Activated CD4-positive, alpha-beta T cell treated with anti-CD3 and anti-CD28 coated beads, Interleukin-2, amount 50 U/mL, for 24 hours (primary cell): ENCODE measurements at regions not wholly inside any gene's neighbourhood (a gene's known extent, or its start where the extent isn't known, plus 50 kb on each side); places are given as distances from the start of the nearest gene placed in this dataset.

Source experiments
- DNase-seq, 2 donors: peaks; one replicate each; pipeline ENCODE4 v3.0.0-alpha.2; 2020; ENCODE audit warnings: low read depth in 1 of 2, low spot score in 1 of 2

DNA sequence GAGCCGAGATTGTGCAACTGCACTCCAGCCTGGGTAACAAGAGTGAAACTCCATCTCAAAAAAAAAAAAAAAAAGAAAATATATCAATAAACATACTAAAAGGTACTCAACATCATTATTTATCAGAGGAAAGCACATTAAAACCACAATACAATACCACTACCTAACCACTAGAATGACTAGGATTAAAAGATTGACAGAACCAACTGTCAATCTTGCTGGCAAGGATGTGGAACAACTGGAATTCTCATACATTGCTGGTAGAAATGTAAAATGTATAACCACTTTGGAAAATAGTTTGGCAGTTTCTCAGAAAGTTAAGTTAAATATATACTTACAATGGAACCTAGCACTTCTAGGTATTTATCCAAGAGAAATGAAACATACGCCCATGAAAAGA lies 88.6 kb downstream of the B3GNT2 start:
- no peak for DNase-seq

- DNase-seq: no peak
Observed at GRCh38 chr2:62283147-62283546, 87.2 kb downstream of the B3GNT2 start.

DNA sequence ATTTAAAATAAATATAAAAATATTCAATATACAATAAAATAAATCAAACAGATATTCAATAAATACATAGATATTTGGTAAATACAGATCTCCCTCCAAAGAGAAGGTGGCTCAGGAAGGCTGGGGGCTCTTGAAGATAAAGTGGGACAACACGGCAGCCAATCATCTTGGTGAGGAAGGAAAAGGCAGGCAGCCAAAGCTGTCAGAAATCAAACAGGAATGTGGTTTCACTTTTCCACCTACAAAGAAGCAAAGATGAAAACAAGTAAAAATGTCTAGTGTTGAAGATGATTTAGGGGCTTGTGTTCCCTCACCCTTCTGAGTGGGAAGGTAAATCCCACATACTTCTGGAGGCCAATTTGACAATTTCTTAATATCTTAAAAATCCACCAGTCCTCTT lies 85.7 kb downstream of the B3GNT2 start:
- no peak for DNase-seq

DNA sequence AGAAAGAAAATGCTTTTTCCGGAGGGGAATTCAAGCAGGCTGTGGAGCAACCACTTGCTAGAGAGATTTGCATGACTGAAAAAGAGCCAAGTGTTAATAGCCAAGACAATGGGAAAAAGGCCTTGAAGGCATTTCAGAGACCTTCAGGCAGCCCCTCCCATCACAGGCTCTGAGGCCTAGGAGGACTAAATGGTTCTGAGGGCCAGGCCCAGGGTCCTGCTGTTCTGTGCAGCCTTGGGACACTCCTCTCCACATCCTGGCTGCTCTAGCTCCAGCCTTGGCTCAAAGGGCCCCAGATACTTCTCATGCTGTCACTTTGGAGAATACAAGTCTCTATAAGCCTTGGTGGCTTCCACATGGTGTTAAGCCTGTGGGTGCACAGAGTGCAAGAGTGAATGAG lies 81.8 kb downstream of the B3GNT2 start:
- DNase-seq: no peak
